ENCODE measurements at regions not wholly inside any gene's neighbourhood (a gene's known extent, or its start where the extent isn't known, plus 50 kb on each side); places are given as distances from the start of the nearest gene placed in this dataset.
A peak's percentile ranks its signal among the peaks of the same experiment; 100 is the strongest.

DNA sequence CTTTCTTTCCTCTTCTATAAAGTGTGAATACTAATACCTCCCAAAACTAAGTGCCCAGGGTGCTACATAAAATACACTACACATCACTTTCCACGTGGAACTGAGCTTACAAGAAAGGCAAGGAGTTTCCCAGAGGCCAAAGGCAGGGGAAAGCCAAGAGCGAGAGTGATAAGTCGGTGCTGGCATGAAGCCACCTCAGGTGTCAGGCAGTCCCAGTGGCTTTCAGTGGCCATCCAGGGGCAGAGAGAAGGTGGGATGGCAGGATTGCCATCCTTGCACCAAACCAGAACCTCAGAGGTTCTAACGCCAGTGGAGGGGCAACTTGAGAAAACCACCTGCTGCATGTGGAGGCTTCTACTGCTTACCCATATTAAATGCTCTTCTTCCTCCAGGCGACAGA is 79.7 kb upstream of the DIO3 start:
- Histone ChIP-seq H3K4me3 (ENCODE audit: insufficient read depth, low read depth, low read length) (no peak overlapping the region), H2BK5ac (ENCODE audit: low read depth, low read length, poor library complexity, severe bottlenecking) (no peak overlapping the region), H3K14ac (replicated peaks; ENCODE audit: low read depth, low read length) (no peak overlapping the region), H3K23ac (ENCODE audit: low read depth, low read length) (no peak overlapping the region), H3K27ac (ENCODE audit: insufficient read depth, low read length) (peak overlapping the region; percentile 49; the same call in 1 of the 2 replicates), H3K9me1 (ENCODE audit: insufficient read depth, low read length) (no peaks in the 10 kb centered on the region), H3K79me1 (ENCODE audit: low read depth in 1 of 2, low read length in 2 of 2) (no peaks in the 10 kb centered on the region), H4K91ac (ENCODE audit: insufficient read depth, low read depth, low read length) (no peak overlapping the region; the same call in 1 of the 2 replicates), H3K27me3 (ENCODE audit: control insufficient read depth, insufficient read depth, low read length) (no peaks in the 10 kb centered on the region; the same call in 1 of the 2 replicates), H4K20me1 (ENCODE audit: insufficient read depth, low read length) (no peaks in the 10 kb centered on the region), H3K36me3 (ENCODE audit: control insufficient read depth, insufficient read depth, low read length) (no peaks in the 10 kb centered on the region), H2AFZ (replicated peaks; ENCODE audit: low read length, poor library complexity) (no peak overlapping the region), H2BK20ac (ENCODE audit: low read depth, low read length) (no peak overlapping the region), H2BK15ac (ENCODE audit: low read depth, low read length) (no peak overlapping the region), H3K56ac (ENCODE audit: extremely low read depth, insufficient read depth, low read length) (no peak overlapping the region), H4K5ac (ENCODE audit: low read depth, low read length) (no peak overlapping the region), H3K9me3 (ENCODE audit: control insufficient read depth, insufficient read depth, low read length) (peaks cover 5% of the 10 kb centered on the region; the same call in 1 of the 2 replicates), H3K18ac (ENCODE audit: low read depth, low read length) (no peak overlapping the region; the same call in 1 of the 2 replicates), H3K4ac (ENCODE audit: low read depth, low read length) (no peak overlapping the region), H3K4me2 (ENCODE audit: low read depth, low read length) (no peak overlapping the region), H2AK9ac (replicated peaks; ENCODE audit: low read depth, low read length, poor library complexity) (no peak overlapping the region), H2AK5ac (ENCODE audit: low read depth, low read length) (no peak overlapping the region; the same call in 1 of the 2 replicates), H2BK120ac (ENCODE audit: low read depth, low read length) (no peak overlapping the region), H4K8ac (ENCODE audit: low read depth in 2 of 2, low read length in 2 of 2) (no peak overlapping the region), H3K9ac (ENCODE audit: low read depth, low read length) (no peak overlapping the region), H3K4me1 (ENCODE audit: control insufficient read depth, insufficient read depth, low read length) (peaks cover 11% of the 10 kb centered on the region; the same call in 1 of the 2 replicates)
- WGBS, 2 experiments (ENCODE audit: extremely low coverage in 2 of 2, insufficient read length in 1 of 2) = 100% methylated on average over 1 of the region's 5 CpGs; no CpG with 5 or more reads in 1 of the 2 experiments
- POLR2A ChIA-PET (ENCODE audit: unreplicated experiment) = no interaction called here
- in situ Hi-C loops (cut with MboI; ENCODE audit: low sequenced_read_pairs) = no loop called here
- no peak for TF ChIP-seq CEBPB (IDR thresholded peaks at IDR 0.05; ENCODE audit: low read depth, low read length)
- TF ChIP-seq MAZ (IDR thresholded peaks at IDR 0.05; ENCODE audit: borderline replicate concordance, low read depth, low read length) = no peak
- TF ChIP-seq RAD21 (IDR thresholded peaks at IDR 0.05; ENCODE audit: low read length) = no peak
- no peak for TF ChIP-seq FOS (IDR thresholded peaks at IDR 0.05; ENCODE audit: low read depth, low read length)
- no peak for TF ChIP-seq CHD1 (IDR thresholded peaks at IDR 0.05; ENCODE audit: low read depth, low read length)
- TF ChIP-seq SMC3 (IDR thresholded peaks at IDR 0.05; ENCODE audit: low read depth, low read length) = no peak
- TF ChIP-seq NFE2L2 (IDR thresholded peaks at IDR 0.05; ENCODE audit: low read depth, low read length) = no peak
- TF ChIP-seq MAFK (IDR thresholded peaks at IDR 0.05; ENCODE audit: low read depth, low read length) = no peak
- no peak for TF ChIP-seq BHLHE40 (IDR thresholded peaks at IDR 0.05; ENCODE audit: low read depth, low read length)
- no peak for TF ChIP-seq POLR2A (IDR thresholded peaks at IDR 0.05; ENCODE audit: low read depth, low read length)
- TF ChIP-seq RCOR1 (IDR thresholded peaks at IDR 0.05; ENCODE audit: insufficient replicate concordance, low read length) = no peak
- TF ChIP-seq, protein P1, sequence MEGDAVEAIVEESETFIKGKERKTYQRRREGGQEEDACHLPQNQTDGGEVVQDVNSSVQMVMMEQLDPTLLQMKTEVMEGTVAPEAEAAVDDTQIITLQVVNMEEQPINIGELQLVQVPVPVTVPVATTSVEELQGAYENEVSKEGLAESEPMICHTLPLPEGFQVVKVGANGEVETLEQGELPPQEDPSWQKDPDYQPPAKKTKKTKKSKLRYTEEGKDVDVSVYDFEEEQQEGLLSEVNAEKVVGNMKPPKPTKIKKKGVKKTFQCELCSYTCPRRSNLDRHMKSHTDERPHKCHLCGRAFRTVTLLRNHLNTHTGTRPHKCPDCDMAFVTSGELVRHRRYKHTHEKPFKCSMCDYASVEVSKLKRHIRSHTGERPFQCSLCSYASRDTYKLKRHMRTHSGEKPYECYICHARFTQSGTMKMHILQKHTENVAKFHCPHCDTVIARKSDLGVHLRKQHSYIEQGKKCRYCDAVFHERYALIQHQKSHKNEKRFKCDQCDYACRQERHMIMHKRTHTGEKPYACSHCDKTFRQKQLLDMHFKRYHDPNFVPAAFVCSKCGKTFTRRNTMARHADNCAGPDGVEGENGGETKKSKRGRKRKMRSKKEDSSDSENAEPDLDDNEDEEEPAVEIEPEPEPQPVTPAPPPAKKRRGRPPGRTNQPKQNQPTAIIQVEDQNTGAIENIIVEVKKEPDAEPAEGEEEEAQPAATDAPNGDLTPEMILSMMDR (conservative IDR thresholded peaks at IDR 0.05; ENCODE audit: low read depth, low read length) = no peak
- no peak for TF ChIP-seq MXI1 (IDR thresholded peaks at IDR 0.05; ENCODE audit: borderline replicate concordance, low read depth, low read length)
- no peak for TF ChIP-seq RFX5 (IDR thresholded peaks at IDR 0.05; ENCODE audit: low read depth, low read length)
- TF ChIP-seq, protein P2, sequence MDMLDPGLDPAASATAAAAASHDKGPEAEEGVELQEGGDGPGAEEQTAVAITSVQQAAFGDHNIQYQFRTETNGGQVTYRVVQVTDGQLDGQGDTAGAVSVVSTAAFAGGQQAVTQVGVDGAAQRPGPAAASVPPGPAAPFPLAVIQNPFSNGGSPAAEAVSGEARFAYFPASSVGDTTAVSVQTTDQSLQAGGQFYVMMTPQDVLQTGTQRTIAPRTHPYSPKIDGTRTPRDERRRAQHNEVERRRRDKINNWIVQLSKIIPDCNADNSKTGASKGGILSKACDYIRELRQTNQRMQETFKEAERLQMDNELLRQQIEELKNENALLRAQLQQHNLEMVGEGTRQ (IDR thresholded peaks at IDR 0.05; ENCODE audit: low read depth, low read length) = no peak
- TF ChIP-seq, protein P3, sequence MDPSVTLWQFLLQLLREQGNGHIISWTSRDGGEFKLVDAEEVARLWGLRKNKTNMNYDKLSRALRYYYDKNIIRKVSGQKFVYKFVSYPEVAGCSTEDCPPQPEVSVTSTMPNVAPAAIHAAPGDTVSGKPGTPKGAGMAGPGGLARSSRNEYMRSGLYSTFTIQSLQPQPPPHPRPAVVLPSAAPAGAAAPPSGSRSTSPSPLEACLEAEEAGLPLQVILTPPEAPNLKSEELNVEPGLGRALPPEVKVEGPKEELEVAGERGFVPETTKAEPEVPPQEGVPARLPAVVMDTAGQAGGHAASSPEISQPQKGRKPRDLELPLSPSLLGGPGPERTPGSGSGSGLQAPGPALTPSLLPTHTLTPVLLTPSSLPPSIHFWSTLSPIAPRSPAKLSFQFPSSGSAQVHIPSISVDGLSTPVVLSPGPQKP (IDR thresholded peaks at IDR 0.05; ENCODE audit: borderline replicate concordance, low read depth, low read length) = no peak
- CTCF ChIA-PET = no interaction called here
- no peak for DNase-seq
- dilution Hi-C loops (cut with HindIII; ENCODE audit: low sequenced_read_pairs, unreplicated experiment) = no loop called here
- intact Hi-C loops (cut with micrococcal nuclease) = no loop called here
- ATAC-seq (ENCODE audit: low read depth) = no peak
- BruUV-seq (replicated peaks) = no TSS peak
